Stimulated activated CD4-positive, alpha-beta T cell treated with anti-CD3 and anti-CD28 coated beads, Interleukin-4, amount 100 ng/mL, for 24 hours (primary cell): ENCODE measurements at regions not wholly inside any gene's neighbourhood (a gene's known extent, or its start where the extent isn't known, plus 50 kb on each side); places are given as distances from the start of the nearest gene placed in this dataset.
"Not testable (repeated sequence)": the region's sequence is repeated elsewhere in the genome, so short reads cannot be mapped to it uniquely, and the experiment has no call there.

Source experiments
- DNase-seq: peaks from one replicate; pipeline ENCODE4 v3.0.0-alpha.2; 2020

DNA sequence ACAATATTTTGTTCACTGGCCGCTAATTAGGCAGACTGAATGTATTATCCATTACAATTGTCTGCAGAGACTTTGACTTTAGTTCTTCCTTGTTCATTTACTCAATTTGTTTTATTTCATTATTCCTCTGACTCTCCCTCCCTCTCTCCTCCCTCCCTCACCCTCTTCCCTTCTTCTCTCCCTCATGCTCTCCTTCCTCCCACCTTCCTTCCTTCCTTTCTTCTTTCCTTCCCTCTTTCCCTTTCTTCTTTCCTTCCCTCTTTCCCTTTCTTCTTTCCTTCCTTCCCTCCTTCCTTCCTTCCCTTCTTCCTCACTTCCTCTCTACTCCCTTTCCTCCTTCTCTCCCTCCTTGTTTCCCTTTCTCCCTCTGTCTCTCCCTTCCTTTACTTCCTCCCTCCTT, 1591.0 kb upstream of the SLC10A2 start:
- DNase-seq: no peak

DNA sequence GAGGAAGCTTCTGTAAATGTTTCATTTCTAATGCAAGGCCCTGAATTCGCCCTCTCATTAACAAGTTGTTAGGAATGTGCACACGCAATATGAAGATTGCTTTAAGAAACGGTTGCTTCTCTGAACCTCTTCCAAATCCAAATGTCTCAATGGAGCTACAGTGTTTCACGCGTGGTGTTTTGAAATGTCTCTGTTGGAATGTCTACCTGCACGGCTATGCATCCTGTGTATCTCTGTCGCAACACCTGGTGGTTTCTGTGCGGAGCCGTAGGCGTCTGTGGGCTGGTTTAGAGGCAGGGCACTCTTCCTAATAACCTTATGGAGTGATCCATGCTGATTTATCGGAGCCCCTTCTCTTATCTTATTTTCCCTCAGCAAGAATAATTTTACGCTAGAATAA, 1584.2 kb upstream of the SLC10A2 start:
- DNase-seq: no peak

DNA sequence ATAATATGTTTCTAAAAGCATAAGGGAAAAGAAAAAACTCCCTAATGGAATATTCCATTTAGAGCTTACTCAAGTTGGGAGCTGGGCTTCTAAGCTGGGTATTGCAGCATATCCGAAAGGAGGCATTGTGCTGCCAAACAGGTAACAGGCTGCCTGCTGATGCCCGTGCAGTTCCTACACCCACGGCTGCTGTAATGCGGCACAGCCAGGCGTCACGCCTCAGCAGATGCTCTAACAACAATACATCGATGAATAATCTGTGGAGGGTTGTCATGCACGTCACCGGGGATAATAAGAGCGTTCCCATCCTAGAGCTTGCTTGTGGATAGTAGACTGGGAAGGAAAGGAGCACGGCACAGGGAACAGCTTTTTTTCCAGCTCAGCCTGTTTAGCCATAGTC, 1582.1 kb upstream of the SLC10A2 start:
- DNase-seq: no peak

DNA sequence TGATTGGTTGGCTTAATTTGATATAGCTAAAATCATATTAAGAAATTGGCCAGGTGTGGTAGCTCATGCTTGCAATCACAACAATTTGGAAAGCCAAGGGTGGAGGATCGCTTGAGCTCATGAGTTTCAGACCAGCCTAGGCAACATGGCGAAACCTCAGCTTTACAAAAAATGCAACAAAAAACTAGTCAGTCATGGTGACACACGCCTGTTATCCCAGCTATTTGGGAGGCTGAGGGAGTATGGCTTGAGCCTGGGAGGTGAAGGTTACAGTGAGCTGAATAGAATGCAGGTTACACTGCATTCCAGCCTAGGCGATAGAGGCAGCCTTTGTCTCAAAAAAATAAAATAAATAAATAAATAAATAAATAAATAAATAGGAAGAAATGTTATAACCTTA, 1579.6 kb upstream of the SLC10A2 start:
- DNase-seq: no peak

DNA sequence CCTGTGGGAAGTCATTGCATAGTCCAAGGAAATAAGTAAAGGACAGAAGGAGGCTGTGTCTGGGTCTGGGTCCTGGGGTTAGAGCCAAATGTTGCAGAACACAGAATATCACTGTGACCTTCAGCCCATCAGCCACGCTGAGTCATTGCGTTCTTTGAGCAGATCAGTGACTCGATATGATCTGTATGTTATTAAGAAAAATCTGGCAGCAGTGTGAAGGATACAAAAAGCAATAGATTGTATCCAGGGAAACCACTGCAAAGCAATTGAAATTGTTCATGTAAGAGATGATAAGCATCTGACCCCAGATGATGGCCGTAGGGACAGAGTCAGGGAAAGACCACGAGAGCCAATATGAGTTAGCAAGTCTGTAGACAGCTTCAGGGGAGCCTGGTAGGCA, 1575.1 kb upstream of the SLC10A2 start:
- DNase-seq: no peak

DNA sequence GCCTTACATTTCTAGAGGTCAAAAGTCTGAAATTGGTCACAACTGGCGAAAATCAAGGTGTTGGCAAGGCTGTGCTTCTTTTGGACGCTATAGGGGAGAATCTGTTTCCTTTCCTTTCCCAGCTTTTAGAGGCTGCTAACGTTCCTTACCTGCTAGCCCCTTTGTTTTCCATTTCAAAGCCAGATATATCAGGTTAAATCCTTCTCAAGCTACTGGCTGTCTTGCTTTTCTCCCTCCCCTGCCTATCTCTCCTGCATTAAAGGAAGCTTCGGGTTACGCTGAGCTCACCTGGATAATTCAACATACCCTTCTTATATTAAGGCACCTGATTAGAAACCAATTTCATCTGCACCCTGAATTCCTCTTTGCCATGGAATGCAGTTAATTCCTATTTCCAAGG, 1569.7 kb upstream of the SLC10A2 start:
- DNase-seq: no peak

DNA sequence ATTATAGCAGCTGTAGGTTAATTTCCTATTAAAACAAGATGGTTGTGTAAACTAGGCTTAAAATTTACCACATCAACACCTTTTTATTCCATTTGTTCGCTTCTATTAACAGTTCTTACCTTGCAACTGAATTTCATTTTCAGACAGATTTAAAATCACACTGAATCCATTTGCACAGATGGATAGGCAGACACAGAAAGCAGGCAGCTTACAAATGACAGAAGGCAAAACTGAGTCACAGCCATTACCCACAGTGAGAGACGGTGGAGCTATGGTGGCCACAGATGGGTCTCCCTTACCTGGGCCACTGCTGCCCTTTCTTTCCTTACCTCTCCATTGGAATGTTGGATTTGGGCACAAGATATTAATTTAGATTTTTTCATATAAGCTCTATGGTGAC, 1567.8 kb upstream of the SLC10A2 start:
- DNase-seq: no peak

DNA sequence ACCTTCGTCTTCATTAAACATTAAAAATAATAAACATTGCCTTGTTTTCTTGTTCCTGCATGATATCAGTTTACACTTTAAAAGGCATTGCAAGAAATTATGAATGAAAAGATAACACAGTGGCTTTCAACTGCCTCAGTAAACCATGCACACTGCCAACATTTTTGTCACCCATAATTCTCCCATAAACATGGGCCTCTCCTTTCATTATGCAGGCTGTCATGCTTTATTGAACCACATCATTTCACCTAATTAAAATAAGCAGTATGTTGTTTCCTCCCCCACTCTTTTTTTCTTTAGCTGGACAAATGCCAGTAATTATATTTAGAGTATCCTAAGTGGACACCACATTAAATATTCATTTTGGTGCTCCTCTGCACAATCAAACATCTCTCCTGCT, 1566.5 kb upstream of the SLC10A2 start:
- no peak for DNase-seq

DNA sequence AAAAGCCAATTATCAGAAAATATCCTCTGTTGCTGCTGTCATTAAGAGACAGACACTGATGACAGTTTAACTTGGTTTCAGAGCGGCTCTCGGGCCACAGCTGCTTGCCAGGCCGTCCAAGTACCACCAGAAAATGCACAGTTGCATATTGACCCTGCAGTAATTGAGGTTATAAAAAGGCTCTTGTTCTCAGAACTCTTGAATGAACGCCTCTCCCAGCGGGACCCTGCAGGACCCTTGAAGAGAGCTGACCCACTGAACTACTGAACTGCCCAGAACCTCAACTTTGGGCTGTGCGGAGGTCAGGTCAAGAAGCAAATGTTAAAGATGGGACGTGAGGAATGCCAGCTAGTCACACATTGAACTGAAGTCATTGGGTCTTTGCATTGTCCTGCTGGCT, 1559.0 kb upstream of the SLC10A2 start:
- DNase-seq: no peak

DNA sequence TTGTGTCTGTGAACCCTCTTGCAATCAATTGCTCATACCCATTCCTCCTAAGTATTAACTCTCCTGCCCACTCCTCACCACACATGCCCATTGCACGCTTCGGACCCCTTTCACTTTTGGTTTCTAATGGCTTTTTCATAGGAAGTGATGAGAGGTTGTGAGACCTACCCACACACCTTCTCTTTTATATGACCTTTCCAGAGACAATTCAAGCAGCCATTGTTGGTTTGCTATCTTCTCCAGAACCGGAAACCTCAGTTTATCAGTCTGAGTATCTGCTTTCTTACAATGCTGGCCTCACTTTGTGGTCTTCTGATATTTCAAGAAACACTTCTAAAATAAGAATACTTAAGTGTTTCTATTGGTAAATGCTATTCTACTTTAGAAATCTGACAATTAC, 1550.8 kb upstream of the SLC10A2 start:
- DNase-seq: no peak

DNA sequence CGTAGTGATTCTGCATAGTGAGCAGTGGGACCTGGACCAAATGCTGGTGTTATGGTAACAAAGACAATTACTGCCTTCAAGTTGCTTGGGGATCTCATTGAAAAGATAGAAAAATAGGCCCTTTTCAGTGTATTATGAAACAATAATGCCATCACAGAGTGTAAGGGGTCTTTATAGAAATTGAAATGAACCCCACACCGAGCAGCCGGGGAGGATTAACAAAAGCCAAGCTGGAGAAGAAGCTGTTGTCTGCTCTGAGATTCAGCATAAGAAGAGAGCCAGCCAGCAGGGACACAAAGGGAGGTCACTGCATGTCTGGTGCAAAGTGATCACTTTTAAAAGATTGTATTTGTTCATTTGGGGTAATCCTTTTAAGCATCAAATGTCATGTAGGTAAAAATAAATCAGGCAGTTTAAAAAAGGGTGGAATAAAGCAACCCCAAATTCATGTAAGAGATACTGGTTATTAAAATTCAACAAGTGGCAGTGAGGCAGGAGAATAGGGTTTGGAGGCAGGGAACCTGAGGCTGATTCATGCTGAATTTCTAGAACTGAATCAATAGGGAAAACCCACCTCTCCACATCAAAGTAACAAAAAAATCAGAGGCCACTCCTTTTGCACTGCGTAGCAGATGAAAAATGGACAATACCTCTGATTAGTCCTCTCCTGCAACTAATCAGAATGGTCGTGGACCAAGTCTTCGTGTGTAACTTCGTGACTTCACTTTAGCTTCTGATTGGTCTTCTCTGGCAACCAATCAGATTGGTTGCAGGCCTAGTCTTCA, 1548.3 kb upstream of the SLC10A2 start:
- DNase-seq: no peak

DNA sequence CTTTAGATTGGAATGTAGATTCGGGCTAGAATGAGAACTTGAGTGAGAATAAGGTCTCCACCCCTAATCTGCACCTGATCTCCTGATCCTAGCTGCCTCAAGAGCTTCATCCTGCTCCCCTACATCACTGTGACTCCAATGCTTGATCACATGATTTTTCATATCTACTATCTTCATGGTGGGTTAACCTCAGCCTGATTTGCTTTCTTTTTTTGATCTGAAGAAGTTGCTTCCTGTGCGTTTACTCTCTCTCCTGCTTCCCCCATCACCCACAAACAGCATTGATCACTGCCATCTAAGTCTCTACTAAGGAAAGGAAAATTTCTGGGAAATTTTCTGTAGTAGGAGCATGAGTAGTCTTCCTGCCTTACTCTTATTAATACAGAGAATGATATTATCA, 1542.1 kb upstream of the SLC10A2 start:
- DNase-seq: no peak

DNA sequence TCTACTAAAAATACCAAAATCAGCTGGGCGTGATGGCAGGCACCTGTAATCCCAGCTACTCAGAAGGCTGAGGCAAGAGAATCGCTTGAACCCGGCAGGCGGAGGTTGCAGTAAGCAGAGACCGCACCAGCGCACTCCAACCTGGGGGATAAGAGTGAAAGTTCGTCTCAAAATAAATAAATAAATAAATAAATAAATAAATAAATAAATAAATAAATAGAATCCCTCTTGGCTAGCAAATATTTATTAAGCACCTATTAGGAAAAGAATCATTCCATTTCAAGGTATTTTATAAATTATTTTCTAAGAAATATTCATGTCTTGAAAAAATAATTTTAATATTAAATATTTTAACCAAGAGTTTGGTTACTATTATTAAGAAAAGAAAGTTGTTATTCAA, 1539.2 kb upstream of the SLC10A2 start:
- DNase-seq: not testable (repeated sequence)

DNA sequence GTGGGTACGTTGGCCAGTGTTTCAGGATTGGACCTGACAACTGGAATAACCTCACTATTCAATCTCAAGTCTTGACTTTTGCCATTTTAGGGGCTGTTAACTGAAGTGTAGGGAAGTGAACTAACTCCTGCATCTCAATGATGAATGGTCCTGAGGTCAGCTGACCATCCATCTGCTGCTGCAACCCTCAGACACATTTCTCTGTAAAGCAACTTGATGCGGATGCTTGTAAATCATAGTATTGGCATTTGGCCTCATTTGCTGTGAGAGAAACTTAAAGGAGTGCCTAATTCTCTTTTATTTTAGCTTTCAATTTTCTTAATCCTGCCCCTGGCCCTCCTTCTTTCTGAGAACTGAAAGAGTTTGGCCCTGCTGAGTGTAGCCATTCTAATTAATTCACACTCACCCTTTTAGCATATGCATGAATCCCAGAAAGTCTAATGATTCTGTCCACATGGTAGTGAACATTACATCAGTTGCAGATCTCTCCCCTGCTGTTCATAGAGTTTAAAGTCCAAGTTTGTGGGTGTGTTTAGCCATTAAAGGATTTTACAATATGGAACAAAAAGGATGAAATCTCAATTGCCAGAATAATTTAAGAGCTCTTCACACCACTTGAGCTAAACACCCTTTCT, 1531.4 kb upstream of the SLC10A2 start:
- DNase-seq: no peak

DNA sequence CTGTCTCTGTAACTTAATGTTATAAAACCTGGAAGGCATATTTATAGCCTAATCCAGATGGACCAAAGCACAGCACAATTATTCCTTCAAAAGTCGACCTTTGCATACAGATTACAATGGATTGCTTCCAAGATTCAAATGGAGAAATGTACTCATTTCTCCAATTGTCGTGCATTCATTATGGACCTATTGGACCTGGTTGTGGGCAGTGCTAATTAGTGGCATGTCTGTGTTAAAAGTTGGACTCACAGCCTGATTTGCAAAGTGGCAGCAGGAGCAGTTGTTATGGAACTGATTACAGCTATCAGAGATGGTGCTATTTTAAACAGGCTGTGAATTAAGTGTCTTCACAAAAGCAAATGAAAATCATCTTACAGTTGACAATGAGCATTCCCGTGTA, 1529.3 kb upstream of the SLC10A2 start:
- DNase-seq: no peak

DNA sequence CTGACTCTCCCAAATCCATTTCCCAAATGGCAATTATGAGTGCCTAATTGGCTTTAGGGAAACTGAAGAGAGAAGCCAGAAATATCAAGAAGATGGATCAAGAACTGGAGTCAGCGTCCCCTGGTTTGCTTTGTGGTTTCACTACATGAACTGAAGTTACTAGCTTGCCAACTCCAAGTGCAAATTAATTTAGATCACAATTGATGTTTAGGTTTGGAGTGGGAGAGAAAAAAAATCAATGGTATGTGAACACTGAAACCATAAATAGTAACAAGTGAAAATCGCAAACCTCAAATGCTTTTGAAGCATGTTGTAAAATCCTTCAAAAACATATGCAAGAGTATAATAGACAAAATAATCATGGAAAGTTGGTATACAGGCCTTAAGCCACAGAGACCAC, 1528.6 kb upstream of the SLC10A2 start:
- DNase-seq: no peak

DNA sequence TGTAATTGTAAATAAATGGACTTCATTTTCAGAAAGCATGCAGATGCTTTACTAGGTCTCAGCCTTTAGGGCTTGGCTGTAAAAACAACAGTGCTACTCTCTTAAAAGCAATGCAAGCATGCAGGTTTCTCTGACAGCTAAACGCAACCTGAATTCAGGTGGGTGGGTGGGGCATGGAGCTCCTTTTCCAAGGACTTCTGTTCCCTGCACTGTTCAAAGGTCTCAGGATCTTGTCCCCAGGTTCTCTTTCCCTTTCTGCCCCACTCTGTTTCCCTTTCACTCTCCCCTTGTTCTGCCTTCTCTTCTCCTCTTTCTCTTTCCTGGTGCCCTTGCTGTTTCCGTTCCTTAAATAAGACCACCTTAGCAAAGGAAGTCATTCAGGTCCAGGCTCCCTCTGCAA, 1527.5 kb upstream of the SLC10A2 start:
- DNase-seq: no peak

DNA sequence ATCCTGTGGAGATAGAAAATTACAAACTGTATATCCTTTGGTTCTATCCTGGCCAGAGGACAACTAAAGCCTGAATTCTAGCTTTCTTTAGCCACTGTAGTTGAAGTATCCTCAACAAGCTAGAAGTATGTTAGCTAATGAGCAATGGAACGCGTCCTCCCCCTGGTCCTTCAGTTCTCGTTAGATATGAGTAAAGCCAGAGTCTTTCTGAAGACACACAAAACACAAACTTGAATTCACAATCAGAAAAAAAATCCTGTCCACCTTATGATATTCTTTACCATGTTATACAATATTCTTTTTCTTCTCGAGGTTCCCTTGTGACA, 1527.0 kb upstream of the SLC10A2 start:
- no peak for DNase-seq

DNA sequence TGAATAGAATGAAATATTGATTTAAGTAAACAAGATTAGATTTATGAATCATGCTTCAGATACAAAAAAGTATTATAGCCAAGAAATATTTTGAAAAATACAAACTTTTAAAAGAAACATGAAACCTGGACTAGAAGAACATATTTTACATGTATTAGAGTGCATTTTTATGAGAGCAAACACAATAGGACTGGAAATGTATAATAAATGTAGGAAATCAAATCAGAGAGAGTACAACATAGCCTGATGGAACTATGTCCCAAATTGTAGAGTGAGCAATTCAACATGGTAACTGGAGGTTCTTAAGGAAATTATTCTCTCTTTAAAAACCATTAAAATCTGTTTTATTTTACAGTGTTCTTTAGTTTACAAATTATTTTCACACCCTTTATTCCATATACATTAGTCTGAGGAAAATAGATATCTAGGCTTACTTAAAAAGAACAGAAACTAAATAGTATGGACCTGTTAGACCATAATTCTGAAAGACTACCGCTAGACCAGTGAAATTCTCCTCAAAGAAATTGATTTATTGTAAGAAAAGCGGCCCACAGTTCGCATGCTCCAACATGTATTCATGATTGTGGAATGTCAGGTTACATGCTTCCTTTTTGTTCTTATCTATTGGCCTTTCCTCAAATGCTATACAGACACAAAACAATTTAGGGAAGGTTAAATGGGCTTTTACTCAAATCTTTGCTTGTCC, 1526.5 kb upstream of the SLC10A2 start:
- no peak for DNase-seq

DNA sequence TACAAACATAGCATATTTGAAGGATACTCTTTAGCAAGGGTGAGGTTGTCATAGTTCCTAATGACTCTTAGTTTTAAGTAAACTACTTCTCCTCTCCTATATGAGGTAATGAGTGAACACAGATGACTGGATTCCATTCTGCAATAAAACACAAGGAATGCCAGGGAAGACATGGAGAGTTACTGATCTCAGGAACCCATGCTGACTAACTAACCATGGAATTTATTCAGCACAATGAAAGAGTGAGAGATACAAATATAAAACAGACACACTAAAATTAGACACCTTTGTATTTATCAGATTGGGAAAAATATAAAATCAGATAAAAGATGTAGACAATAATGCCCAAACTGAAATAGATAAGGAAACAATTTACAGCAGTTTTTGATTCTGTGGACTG, 1525.9 kb upstream of the SLC10A2 start:
- no peak for DNase-seq

DNA sequence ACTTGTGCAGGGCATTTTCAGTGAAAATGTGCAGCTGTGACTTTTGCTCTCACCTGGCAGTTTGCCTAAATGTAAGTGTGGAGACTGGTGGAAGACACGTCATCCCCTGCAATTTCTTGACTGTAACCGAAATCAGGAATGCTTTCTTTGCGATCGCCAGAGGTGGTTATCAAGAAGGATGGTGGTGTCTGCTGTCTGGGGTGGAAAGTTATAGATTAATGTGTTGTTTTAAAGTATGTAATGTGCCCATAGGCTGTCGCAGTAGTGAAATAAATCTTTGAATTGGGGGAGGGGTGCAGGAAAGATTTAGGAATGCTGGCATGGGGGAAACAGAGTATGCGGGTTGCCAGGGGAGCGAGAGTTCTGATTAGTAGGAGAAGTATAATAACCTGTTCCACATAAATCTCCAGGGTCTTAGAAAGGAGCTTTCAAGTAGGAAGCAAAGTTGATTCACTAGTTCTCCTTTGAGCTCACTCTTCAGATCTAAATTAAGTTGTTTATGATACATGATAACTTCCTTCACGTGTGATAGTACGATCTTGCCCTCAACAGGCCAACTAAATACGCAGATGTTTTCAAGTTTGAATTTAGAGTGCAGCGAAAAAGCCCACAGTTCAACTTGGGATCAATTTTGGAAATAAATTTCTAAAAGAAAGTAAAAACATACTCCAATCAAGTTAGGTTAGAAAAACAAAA, 1520.0 kb upstream of the SLC10A2 start:
- DNase-seq: no peak

DNA sequence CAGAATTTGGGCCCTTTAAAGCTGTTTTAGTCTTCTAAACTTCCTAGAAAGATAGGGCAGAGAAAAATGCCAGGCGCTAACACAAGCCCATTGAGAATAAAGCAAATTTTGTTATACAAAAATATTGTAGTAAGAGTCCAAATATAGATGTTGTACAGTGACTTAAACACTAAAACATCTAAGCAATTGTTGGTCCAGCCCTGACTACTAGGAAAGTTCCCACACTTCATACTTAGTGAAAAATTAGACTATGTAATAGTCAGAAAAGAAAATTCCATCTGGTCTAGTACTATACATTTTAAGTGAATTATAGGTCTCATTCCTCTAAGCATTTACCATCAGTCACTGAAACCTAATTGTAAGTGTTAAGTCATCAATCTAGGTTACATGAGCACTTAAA, 1518.3 kb upstream of the SLC10A2 start:
- no peak for DNase-seq

DNA sequence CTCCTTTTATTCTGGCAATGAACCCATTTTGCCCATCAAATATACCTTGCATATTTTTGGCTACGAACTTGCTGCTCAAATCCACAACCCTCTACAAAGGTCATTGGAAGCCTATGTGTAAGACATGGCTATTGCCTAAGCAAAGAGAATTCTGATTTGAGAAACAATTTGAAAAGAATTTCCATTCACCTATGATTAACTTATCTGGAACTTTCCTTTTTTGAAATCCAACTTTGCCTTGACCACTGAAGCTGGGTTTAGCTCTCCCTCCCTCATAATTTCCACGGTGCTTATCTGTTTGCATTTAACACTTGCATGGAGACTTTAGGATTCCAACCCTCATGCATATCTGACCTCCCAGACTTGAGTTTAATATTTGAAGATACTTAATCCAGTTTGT, 1514.7 kb upstream of the SLC10A2 start:
- no peak for DNase-seq
